ENCODE measurements at regions not wholly inside any gene's neighbourhood (a gene's known extent, or its start where the extent isn't known, plus 50 kb on each side); places are given as distances from the start of the nearest gene placed in this dataset.

- TF ChIP-seq, protein P1, sequence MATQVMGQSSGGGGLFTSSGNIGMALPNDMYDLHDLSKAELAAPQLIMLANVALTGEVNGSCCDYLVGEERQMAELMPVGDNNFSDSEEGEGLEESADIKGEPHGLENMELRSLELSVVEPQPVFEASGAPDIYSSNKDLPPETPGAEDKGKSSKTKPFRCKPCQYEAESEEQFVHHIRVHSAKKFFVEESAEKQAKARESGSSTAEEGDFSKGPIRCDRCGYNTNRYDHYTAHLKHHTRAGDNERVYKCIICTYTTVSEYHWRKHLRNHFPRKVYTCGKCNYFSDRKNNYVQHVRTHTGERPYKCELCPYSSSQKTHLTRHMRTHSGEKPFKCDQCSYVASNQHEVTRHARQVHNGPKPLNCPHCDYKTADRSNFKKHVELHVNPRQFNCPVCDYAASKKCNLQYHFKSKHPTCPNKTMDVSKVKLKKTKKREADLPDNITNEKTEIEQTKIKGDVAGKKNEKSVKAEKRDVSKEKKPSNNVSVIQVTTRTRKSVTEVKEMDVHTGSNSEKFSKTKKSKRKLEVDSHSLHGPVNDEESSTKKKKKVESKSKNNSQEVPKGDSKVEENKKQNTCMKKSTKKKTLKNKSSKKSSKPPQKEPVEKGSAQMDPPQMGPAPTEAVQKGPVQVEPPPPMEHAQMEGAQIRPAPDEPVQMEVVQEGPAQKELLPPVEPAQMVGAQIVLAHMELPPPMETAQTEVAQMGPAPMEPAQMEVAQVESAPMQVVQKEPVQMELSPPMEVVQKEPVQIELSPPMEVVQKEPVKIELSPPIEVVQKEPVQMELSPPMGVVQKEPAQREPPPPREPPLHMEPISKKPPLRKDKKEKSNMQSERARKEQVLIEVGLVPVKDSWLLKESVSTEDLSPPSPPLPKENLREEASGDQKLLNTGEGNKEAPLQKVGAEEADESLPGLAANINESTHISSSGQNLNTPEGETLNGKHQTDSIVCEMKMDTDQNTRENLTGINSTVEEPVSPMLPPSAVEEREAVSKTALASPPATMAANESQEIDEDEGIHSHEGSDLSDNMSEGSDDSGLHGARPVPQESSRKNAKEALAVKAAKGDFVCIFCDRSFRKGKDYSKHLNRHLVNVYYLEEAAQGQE (IDR thresholded peaks at IDR 0.05; ENCODE audit: unreplicated experiment), result no peak
- TF ChIP-seq NANOG (IDR thresholded peaks at IDR 0.05; ENCODE audit: borderline replicate concordance) (no peak), CREB1 (CRISPR knock-in tag; IDR thresholded peaks at IDR 0.05; ENCODE audit: low read depth) (no peak)
- TF ChIP-seq, protein P2, sequence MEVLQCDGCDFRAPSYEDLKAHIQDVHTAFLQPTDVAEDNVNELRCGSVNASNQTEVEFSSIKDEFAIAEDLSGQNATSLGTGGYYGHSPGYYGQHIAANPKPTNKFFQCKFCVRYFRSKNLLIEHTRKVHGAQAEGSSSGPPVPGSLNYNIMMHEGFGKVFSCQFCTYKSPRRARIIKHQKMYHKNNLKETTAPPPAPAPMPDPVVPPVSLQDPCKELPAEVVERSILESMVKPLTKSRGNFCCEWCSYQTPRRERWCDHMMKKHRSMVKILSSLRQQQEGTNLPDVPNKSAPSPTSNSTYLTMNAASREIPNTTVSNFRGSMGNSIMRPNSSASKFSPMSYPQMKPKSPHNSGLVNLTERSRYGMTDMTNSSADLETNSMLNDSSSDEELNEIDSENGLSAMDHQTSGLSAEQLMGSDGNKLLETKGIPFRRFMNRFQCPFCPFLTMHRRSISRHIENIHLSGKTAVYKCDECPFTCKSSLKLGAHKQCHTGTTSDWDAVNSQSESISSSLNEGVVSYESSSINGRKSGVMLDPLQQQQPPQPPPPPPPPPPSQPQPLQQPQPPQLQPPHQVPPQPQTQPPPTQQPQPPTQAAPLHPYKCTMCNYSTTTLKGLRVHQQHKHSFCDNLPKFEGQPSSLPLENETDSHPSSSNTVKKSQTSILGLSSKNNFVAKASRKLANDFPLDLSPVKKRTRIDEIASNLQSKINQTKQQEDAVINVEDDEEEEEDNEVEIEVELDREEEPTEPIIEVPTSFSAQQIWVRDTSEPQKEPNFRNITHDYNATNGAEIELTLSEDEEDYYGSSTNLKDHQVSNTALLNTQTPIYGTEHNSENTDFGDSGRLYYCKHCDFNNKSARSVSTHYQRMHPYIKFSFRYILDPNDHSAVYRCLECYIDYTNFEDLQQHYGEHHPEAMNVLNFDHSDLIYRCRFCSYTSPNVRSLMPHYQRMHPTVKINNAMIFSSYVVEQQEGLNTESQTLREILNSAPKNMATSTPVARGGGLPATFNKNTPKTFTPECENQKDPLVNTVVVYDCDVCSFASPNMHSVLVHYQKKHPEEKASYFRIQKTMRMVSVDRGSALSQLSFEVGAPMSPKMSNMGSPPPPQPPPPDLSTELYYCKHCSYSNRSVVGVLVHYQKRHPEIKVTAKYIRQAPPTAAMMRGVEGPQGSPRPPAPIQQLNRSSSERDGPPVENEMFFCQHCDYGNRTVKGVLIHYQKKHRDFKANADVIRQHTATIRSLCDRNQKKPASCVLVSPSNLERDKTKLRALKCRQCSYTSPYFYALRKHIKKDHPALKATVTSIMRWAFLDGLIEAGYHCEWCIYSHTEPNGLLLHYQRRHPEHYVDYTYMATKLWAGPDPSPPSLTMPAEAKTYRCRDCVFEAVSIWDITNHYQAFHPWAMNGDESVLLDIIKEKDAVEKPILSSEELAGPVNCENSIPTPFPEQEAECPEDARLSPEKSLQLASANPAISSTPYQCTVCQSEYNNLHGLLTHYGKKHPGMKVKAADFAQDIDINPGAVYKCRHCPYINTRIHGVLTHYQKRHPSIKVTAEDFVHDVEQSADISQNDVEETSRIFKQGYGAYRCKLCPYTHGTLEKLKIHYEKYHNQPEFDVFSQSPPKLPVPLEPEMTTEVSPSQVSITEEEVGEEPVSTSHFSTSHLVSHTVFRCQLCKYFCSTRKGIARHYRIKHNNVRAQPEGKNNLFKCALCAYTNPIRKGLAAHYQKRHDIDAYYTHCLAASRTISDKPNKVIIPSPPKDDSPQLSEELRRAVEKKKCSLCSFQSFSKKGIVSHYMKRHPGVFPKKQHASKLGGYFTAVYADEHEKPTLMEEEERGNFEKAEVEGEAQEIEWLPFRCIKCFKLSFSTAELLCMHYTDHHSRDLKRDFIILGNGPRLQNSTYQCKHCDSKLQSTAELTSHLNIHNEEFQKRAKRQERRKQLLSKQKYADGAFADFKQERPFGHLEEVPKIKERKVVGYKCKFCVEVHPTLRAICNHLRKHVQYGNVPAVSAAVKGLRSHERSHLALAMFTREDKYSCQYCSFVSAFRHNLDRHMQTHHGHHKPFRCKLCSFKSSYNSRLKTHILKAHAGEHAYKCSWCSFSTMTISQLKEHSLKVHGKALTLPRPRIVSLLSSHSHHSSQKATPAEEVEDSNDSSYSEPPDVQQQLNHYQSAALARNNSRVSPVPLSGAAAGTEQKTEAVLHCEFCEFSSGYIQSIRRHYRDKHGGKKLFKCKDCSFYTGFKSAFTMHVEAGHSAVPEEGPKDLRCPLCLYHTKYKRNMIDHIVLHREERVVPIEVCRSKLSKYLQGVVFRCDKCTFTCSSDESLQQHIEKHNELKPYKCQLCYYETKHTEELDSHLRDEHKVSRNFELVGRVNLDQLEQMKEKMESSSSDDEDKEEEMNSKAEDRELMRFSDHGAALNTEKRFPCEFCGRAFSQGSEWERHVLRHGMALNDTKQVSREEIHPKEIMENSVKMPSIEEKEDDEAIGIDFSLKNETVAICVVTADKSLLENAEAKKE (CRISPR knock-in tag; IDR thresholded peaks at IDR 0.05), result no peak
Measured at GRCh38 chr6:105533301-105533700, 130.4 kb upstream of the PREP start (continued).

GRCh38 chr6:105526225-105526872, 123.5 kb upstream of the PREP start:
- H3K9me3 Mint-ChIP-seq, result no peaks in the 10 kb centered on the region; the same call in 2 of the 3 replicates
- DNase-seq (ENCODE audit: low spot score) (no peak), ATAC-seq (no peak)
- no peak for TF ChIP-seq ZNF331 (CRISPR knock-in tag; IDR thresholded peaks at IDR 0.05; ENCODE audit: low read depth)
- TF ChIP-seq STAT1 (IDR thresholded peaks at IDR 0.05; ENCODE audit: unreplicated experiment), result no peak
- no peak for TF ChIP-seq EZH2phosphoT487 (IDR thresholded peaks at IDR 0.05; ENCODE audit: unreplicated experiment)
- TF ChIP-seq, protein P3, sequence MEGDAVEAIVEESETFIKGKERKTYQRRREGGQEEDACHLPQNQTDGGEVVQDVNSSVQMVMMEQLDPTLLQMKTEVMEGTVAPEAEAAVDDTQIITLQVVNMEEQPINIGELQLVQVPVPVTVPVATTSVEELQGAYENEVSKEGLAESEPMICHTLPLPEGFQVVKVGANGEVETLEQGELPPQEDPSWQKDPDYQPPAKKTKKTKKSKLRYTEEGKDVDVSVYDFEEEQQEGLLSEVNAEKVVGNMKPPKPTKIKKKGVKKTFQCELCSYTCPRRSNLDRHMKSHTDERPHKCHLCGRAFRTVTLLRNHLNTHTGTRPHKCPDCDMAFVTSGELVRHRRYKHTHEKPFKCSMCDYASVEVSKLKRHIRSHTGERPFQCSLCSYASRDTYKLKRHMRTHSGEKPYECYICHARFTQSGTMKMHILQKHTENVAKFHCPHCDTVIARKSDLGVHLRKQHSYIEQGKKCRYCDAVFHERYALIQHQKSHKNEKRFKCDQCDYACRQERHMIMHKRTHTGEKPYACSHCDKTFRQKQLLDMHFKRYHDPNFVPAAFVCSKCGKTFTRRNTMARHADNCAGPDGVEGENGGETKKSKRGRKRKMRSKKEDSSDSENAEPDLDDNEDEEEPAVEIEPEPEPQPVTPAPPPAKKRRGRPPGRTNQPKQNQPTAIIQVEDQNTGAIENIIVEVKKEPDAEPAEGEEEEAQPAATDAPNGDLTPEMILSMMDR (conservative IDR thresholded peaks at IDR 0.05; ENCODE audit: low read depth in 2 of 2), result no peak
- no peak for TF ChIP-seq ZNF114 (CRISPR knock-in tag; IDR thresholded peaks at IDR 0.05)
- no peak for TF ChIP-seq CREB1 (CRISPR knock-in tag; IDR thresholded peaks at IDR 0.05; ENCODE audit: low read depth)
- TF ChIP-seq JUNB (IDR thresholded peaks at IDR 0.05; ENCODE audit: unreplicated experiment), result no peak
- TF ChIP-seq POLR2AphosphoS5 (IDR thresholded peaks at IDR 0.05; ENCODE audit: low read depth), result no peak
- Histone ChIP-seq H3K79me2 (replicated peaks; ENCODE audit: insufficient read depth) (no peaks in the 10 kb centered on the region), H3F3A (replicated peaks; ENCODE audit: low read depth) (no peaks in the 10 kb centered on the region), H3K4me3 (no peak overlapping the region), H4K20me1 (replicated peaks; ENCODE audit: insufficient read depth) (no peaks in the 10 kb centered on the region), H3K4me1 (ENCODE audit: insufficient read depth) (no peaks in the 10 kb centered on the region), H3K27me3 (ENCODE audit: insufficient read depth) (no peaks in the 10 kb centered on the region), H2AFZ (no peak overlapping the region), H3K4me2 (no peak overlapping the region), H3K9me2 (ENCODE audit: insufficient read depth) (no peaks in the 10 kb centered on the region), H3K36me3 (ENCODE audit: insufficient read depth) (no peaks in the 10 kb centered on the region), H3K27ac (ENCODE audit: low read depth) (no peak overlapping the region)
- H3K4me1 Mint-ChIP-seq, result no peaks in the 10 kb centered on the region
- no peaks in the 10 kb centered on the region for H3K27me3 Mint-ChIP-seq (ENCODE audit: insufficient read depth, low read depth, poor library complexity)
- H3K36me3 Mint-ChIP-seq (ENCODE audit: low read depth), result no peaks in the 10 kb centered on the region
- H3K27ac Mint-ChIP-seq, result no peak overlapping the region
- H3K4me3 Mint-ChIP-seq, result no peak overlapping the region
